Right lobe of liver (tissue), 6 donors: ENCODE measurements at regions not wholly inside any gene's neighbourhood (a gene's known extent, or its start where the extent isn't known, plus 50 kb on each side); places are given as distances from the start of the nearest gene placed in this dataset.

Source experiments
- ATAC-seq, 4 donors: fragments of 200-7000 bp; cut with Tn5 transposase; one replicate each; pipeline ENCODE4 v1.9.1; 2020; ENCODE audit warnings: mild to moderate bottlenecking in 4 of 4, moderate library complexity in 4 of 4
- DNase-seq, 3 donors: peaks; one replicate each; pipeline ENCODE4 v3.0.0-alpha.2; 2020
- H3K27ac ChIP-seq, 3 donors: fragments of 200-600 bp; one replicate each; pipeline ENCODE4 v1.8.0; 2022
- H3K27me3 ChIP-seq, 2 donors: fragments of 200-600 bp; one replicate each; pipeline ENCODE4 v1.8.0; 2022
- H3K36me3 ChIP-seq, 4 donors: fragments of 200-600 bp; sonication (generic) in 1 of 4; one replicate each; pipeline versions ENCODE4 v1.5.1 to v1.8.0; 2017 to 2022; ENCODE audit warnings: control low read depth in 1 of 4
- H3K4me1 ChIP-seq, 4 donors: fragments of 200-600 bp; sonication (generic) in 1 of 4; one replicate each; pipeline versions ENCODE4 v1.5.1 to v1.8.0; 2017 to 2022; ENCODE audit warnings: control low read depth in 1 of 4
- H3K4me3 ChIP-seq, 3 donors: fragments of 200-600 bp; one replicate each; pipeline ENCODE4 v1.8.0; 2022
- H3K9me3 ChIP-seq, 4 donors: fragments of 200-600 bp; sonication (generic) in 1 of 4; one replicate each; pipeline versions ENCODE4 v1.5.1 to v1.8.0; 2017 to 2022; ENCODE audit warnings: control low read depth in 1 of 4
- CTCF ChIP-seq, 4 donors: fragments of 200-600 bp in 3 of 4; fragments of 450-650 bp in 1 of 4; IDR thresholded peaks; one replicate each; pipeline versions ENCODE4 v1.5.1 to v1.8.0; 2016 to 2022; ENCODE audit warnings: antibody characterized with exemption in 4 of 4, mild to moderate bottlenecking in 2 of 4
- POLR2A ChIP-seq: fragments of 450-650 bp; IDR thresholded peaks from one replicate; pipeline ENCODE4 v1.6.1; 2017; ENCODE audit warnings: antibody characterized with exemption, mild to moderate bottlenecking
- WGBS: methylation state at CpG from one replicate; pipeline ENCODE4 v1.1.6; 2018; ENCODE audit warnings: low coverage, low lambda C conversion rate; ENCODE audit not compliant: insufficient coverage; ENCODE audit errors: missing lambda C conversion rate; 5-methylcytosine and 5-hydroxymethylcytosine counted together
- intact Hi-C, 2 donors: fragments of 100-400 bp; cut with DNase I; formaldehyde crosslinking; loops; one replicate each; pipeline versions ENCODE4 v1.11.2 to v1.14.1; 2022
- donor health status: DM: no; HTN: yes; CAD: no.
- donor health status: DM: no; HTN: no; CAD: no.
- donor health status: DM: no; HTN: no; CAD: no.
- donor health status: DM: no; HTN: yes; CAD: no.
- donor health status: DM: no; HTN: yes; CAD: no.

- Histone ChIP-seq H3K4me1 (peaks cover 0 to 15% (median 7%) of the 10 kb centered on the region in 4 donors), H3K27ac (peak overlapping the region in 1 of 3 donors; percentile 42), H3K4me3 (no peak overlapping the region), H3K36me3 (no peaks in the 10 kb centered on the region), H3K9me3 (no peaks in the 10 kb centered on the region), H3K27me3 (no peaks in the 10 kb centered on the region)
- WGBS: 27% methylated on average over 2 of the region's 2 CpGs
- intact Hi-C loops: no loop called here
- no peak for DNase-seq
- peak in 1 of 4 donors; percentile 5 for ATAC-seq
- TF ChIP-seq POLR2A (no peak), CTCF (IDR thresholded peaks at IDR 0.05) (no peak)
Observed at GRCh38 chr6:16967470-16967817, 134.4 kb upstream of the STMND1 start.

- peak overlapping the region in 1 of 3 donors; percentile 49 for H3K27ac ChIP-seq
- H3K4me3 ChIP-seq: no peak overlapping the region
- no peaks in the 10 kb centered on the region for H3K27me3 ChIP-seq
- ATAC-seq: peak; percentile 52 to 71 (median 66)
- peak in 2 of 3 donors; percentile 29 to 53 for DNase-seq
- 35% methylated on average over 5 of the region's 5 CpGs for WGBS
- peaks cover 0 to 15% (median 7%) of the 10 kb centered on the region in 4 donors for H3K4me1 ChIP-seq
- no peaks in the 10 kb centered on the region for H3K9me3 ChIP-seq
- H3K36me3 ChIP-seq: no peaks in the 10 kb centered on the region
- intact Hi-C loops: no loop called here
- TF ChIP-seq POLR2A (no peak), CTCF (IDR thresholded peaks at IDR 0.05) (no peak)
Observed at GRCh38 chr6:16966791-16967469, 134.9 kb upstream of the STMND1 start.

- DNase-seq (no peak), ATAC-seq (no peak)
- Histone ChIP-seq H3K27me3 (no peaks in the 10 kb centered on the region), H3K9me3 (no peaks in the 10 kb centered on the region), H3K4me1 (peaks cover 0 to 15% (median 7%) of the 10 kb centered on the region in 4 donors), H3K27ac (no peak overlapping the region), H3K4me3 (no peak overlapping the region), H3K36me3 (no peaks in the 10 kb centered on the region)
- no peak for TF ChIP-seq CTCF (IDR thresholded peaks at IDR 0.05)
- TF ChIP-seq POLR2A: no peak
- intact Hi-C loops: no loop called here
- WGBS: 94% methylated on average over 8 of the region's 8 CpGs
Observed at GRCh38 chr6:16965689-16966088, 136.2 kb upstream of the STMND1 start.

- ATAC-seq: peak; percentile 96 to 98 (median 97)
- peaks cover 0 to 7% (median 3%) of the 10 kb centered on the region in 4 donors for H3K4me1 ChIP-seq
- H3K27ac ChIP-seq: no peak overlapping the region
- no peaks in the 10 kb centered on the region for H3K27me3 ChIP-seq
- intact Hi-C loops: no loop called here
- no peaks in the 10 kb centered on the region for H3K9me3 ChIP-seq
- 23% methylated on average over 14 of the region's 21 CpGs for WGBS
- peak overlapping the region in 1 of 3 donors; percentile 22 for H3K4me3 ChIP-seq
- DNase-seq: peak; percentile 69 to 80 (median 76)
- TF ChIP-seq CTCF (IDR thresholded peaks at IDR 0.05): peak; percentile 86 to 94 (median 92)
- TF ChIP-seq POLR2A: no peak
- H3K36me3 ChIP-seq: no peaks in the 10 kb centered on the region
Observed at GRCh38 chr6:16964553-16965499, 137.0 kb upstream of the STMND1 start.
